ENCODE measurements at regions not wholly inside any gene's neighbourhood (a gene's known extent, or its start where the extent isn't known, plus 50 kb on each side); places are given as distances from the start of the nearest gene placed in this dataset.
"Not testable (repeated sequence)": the region's sequence is repeated elsewhere in the genome, so short reads cannot be mapped to it uniquely, and the experiment has no call there.

DNA sequence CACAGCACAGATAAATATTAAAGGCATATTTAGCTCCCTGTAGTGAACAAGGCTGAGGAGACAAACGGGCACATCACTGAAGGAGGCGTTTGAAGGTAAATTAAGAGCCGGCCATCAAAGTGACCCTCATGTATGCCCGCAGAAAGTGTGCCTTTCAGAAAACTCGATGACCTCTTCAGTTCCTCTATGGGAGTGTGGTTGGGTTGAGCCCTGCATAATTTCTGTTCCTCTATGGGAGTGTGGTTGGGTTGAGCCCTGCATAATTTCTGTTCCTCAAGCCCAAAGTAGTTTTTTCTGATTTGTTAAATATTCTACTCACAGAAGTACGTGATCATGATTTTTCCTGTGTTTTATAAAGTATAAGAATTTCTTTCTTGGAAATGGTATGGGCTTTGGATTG, 568.5 kb downstream of the TSN start:
- Histone ChIP-seq H3K4me3 (no peak overlapping the region), H3K27ac (no peak overlapping the region)

DNA sequence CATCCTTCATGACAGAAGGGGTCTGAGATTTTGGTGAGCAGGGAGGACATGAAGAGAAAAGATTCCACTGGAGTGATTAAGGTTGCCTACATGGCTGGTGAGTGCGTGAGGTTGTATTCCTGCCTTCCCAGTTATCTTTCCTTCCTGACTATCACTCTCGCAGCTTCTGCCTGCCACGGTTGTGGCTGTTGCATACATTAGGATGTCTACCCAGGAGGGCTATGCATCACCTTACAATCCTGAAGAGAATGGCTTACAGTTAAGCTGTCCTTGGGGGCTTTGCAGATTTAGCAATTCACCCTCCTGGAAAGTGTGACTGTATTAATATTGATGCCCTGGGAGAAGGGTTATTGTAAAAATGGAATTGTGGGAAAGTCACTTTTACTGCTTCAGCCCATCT, 571.0 kb downstream of the TSN start:
- no peak overlapping the region for H3K27ac ChIP-seq
- no peak overlapping the region for H3K4me3 ChIP-seq

DNA sequence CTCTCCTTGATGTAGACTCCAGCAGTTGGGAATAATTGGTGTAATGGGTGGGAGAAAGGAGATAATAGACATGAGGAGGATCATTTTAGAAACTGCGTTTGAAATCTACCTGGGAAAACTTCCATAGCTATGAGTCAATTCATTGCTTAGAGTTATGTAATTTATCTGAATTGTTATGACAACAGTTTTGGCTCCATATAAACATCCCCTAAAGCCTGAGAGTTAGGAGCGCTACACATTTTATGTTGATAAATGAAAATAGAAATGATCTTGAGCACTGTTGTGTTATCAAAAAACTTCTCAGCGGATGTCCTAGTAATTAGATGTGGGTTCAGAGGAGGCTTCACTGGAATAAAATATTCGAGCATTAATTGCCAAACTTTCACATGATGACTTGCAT, 573.4 kb downstream of the TSN start:
- H3K4me3 ChIP-seq: no peak overlapping the region

DNA sequence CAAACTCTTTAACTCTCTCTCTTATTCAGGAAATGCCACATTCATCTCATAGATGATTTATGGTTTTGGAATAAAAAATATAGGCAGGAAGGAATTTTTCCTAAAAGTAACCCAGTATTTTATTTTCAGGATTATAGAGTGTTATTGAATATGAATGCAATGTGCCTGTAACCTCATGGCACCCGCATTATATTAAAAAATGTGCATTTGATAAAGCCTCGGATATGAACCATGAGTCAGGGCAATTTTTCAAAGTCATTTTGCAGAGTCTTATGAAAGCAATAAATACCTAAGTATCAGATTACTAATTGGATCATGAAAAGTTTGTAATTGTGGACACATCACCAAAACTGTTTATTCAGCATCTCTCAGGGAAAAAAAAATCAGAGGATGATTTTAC, 573.8 kb downstream of the TSN start:
- Histone ChIP-seq H3K4me3 (no peak overlapping the region), H3K27ac (no peak overlapping the region)

More for the DNA sequence above, 573.4 kb downstream of the TSN start:
- H3K27ac ChIP-seq: no peak overlapping the region

DNA sequence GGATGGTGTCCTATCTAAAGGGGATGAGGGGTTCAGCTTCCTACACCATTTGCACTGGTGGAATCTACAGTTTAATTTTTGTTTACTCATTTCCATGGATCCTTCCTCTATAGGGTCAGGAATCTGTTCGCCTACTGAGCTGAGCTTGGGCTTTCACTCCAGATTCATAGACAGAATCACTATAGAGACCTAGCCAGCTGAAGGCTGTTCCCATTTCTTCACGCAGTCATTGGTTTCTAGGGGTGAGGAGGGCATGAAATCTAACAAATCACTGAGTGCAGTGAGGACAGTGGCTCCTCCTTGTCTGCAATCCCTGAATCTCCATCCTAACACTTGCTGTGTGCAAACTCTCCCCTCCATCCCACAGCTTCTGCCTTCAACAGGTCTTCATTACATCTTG, 578.5 kb downstream of the TSN start:
- Histone ChIP-seq H3K27ac (no peak overlapping the region), H3K4me3 (no peak overlapping the region)

DNA sequence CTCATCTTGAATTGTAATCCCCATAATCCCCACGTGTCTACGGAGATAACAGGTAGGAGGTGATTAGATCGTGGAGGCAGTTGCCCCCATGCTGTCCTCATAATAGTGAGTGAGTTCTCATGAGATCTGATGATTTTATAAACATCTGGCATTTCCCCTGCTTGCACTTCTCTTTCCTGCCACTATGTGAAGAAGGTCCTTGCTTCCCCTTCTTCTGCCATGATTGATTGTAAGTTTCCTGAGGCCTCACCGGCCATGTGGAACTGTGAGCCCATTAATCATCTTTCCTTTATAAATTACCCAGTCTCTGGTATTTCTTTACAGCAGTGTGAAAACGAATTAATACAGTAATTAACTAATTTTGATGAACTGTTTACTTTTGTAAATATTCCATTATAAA, 582.5 kb downstream of the TSN start:
- Histone ChIP-seq H3K4me3 (no peak overlapping the region), H3K27ac (no peak overlapping the region)

DNA sequence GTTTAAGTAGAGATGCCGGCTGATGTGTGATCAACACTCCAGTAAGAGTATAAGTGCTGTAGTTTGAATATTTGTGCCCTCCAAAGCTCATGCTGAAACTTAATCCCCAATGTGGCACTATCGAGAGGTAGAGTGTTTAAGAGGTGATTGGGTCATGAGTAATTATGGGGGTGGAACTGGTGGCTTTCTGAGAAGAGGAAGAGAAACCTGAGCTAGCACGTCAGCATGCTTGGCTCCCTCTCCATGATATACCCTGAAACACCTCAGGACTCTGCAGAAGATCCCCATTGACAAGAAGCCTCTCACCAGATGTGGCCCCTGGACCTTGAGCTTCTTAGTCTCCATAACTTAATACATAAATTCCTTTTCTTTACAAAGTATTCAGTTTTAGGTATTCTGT, 584.8 kb downstream of the TSN start:
- Histone ChIP-seq H3K4me3 (no peak overlapping the region), H3K27ac (no peak overlapping the region)

DNA sequence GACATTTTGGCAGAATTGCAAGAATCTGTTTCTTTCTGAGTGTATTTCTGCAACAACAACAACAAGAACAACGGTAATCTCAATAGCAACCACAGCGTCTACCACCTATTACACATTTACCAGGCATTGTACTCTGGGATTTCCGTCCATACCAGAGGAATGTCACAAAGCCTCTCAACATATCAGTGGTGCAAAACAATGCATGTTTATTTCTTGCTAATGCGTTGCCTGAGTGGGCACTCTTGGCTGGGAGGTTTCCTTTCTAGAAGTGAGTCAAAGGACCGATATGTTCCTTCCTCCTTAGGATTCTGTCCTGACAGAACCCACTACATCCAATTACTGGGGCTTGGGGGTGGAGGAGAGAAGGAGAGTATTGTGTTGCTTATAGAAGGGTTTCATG, 585.6 kb downstream of the TSN start:
- Histone ChIP-seq H3K27ac (no peak overlapping the region), H3K4me3 (no peak overlapping the region)

DNA sequence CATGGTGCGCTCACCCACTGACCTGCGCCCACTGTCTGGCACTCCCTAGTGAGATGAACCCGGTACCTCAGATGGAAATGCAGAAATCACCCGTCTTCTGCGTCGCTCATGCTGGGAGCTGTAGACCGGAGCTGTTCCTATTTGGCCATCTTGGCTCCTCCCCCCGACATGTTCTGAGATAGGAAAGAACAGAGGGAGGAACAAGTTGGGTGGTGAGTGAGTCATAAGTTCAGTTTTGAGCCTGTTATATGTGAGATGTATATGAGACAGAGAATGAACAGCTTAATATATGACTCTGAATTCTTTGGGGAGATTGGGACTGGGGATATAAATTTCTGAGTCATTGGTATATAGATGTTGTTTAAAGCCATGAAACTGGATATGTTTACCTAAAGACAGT, 596.7 kb downstream of the TSN start:
- not testable (repeated sequence) for H3K27ac ChIP-seq, H3K4me3 ChIP-seq

DNA sequence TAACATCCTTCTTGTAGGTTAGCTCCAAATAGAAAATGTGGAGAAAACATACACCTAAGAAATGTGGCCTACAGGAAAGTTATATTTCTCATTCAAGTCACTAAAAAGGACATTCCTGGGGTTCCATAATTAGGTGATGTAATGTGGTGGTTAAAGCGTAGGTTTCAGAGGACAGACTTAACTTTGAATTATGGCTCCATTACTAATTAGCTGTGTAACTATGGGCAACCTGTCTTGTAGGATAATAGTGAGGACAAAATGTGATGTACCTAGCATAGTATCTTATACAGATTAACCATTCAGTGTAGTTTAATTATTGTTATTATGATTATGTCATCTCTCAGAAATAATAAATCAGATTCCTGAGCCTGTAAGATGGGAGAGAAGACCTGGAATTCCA, 602.5 kb downstream of the TSN start:
- Histone ChIP-seq H3K27ac (no peak overlapping the region), H3K4me3 (no peak overlapping the region)

DNA sequence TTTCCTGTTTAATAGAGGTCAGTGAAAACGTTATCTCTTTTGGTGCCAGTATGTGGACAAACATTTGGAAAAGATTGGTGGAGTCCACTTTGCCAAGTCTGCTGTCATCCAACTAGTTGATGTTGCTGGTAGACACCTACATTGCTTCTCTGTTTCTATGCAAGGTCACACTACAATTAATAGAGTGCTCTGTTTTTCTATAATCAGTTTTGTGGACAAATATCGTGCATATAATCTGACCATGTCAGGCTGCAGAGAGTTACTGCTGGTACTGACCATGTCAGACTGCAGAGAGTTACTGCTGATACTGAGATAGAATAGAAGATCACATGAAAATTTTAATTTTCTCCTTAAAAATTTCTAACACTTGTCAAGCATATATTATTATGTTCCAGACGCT, 603.3 kb downstream of the TSN start:
- Histone ChIP-seq H3K27ac (no peak overlapping the region), H3K4me3 (no peak overlapping the region)

DNA sequence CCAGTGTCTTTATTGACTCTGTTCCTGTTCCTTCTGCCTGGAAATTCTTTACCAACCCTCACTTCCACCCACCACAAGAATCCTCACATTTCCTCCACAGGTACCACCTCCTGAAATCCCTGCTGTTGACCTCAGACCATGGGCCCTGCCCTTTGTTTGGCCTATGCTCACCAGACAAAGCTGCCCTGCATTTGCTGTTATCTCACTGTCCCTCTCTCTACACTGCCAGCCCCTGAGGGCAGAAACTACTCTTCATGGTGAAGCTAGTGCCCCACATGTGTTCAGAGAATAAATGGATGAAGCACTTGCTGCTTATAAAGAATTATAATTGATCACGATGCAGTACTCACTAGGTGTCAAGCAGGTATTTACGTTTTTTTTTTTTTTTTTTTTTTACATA, 608.4 kb downstream of the TSN start:
- Histone ChIP-seq H3K4me3 (no peak overlapping the region), H3K27ac (no peak overlapping the region)

DNA sequence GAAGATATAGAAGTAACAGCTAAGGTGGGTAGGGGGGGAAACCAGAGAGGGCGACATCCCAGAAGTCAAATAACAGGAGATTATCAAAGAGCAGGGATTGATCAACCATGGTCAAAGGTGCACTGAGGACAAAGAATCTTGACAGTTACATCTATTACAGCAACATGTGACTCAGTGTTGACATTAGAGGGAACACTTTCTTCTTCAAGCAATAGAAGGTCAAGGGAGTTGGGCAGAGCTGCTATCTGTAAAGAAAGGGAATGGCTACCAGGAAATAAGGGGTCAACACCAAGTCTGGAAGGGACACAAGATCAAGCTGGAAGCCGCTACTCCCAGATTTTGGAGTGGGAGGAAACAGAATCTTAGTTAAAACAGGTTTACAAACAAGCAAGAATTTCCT, 611.0 kb downstream of the TSN start:
- Histone ChIP-seq H3K27ac (no peak overlapping the region), H3K4me3 (no peak overlapping the region)

DNA sequence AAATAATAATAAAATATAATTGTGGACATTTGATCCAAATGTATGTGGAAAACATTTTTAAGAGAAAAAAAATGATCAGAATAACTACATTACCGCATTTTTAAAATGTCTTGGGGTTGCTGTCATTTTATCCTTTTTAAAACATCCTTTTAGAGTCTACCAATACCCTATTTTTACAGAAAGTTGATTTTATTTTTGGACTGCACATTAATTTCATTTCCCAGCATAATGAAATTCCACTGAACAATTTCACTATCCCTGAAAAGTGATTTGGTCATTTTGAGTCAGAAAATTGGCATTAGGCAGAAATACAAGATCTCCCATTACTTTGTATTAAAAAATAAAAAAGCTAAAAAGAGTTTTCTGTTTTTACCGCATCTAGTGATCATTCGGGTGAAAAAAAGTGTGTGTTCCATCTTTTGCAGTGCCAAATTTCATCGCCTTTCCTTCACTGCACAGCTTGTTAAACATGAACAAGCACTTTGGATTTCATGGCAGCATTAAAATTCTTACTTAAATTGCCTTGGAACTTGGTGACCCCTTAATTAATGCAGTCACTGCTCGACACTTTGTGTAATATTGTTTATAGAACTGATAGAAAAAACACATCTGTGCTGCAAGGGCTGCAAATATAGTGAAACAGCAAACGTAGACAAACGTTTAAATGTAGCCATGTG, 611.7 kb downstream of the TSN start:
- no peak overlapping the region for H3K4me3 ChIP-seq
- no peak overlapping the region for H3K27ac ChIP-seq

DNA sequence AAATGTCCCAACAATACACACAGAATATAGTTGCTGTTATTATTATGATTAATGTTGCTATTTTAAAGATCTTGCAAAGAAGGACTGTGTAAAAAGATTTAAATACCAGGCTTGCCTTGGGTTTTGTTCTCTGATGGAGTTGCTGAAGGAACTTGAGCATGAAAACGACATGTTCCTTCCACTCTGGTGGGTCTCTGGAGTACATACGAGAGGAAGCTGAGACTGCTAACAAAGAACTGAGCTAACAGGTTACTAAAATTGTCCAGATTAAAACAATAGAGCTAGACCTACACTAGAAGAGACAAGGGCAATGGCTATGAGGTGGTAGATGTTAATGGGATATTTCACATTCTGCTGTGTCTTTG, 612.2 kb downstream of the TSN start:
- Histone ChIP-seq H3K27ac (no peak overlapping the region), H3K4me3 (no peak overlapping the region)

DNA sequence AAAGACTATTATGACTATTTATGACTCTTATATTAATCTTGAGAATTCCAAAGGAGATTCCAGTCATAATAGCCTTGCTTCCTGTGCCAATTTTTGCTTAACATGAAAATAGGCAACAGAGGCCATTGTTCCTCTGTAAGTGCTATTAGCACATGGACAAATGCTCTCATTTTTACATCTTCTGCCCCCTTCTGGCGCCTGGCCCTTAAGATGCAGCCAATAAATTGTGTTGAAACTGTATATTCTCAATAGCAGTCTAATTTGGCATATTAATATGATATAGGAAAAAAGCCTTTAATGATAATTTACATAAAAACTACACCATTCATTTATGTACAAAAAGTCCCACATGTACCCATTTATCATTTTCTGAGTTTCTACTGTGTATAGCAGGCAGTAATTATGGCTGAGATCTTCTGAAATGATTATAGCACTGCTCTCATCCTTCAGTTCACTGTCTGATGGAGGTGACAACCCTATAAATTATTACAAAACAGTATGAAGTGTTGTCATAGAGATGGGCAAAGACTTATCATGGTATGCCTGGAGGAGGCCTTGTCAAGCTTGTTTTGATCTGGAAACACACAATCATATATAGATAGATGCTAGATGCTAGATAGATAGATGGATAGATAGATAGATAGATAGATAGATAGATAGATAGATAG, 613.3 kb downstream of the TSN start:
- Histone ChIP-seq H3K27ac (no peak overlapping the region), H3K4me3 (no peak overlapping the region)

DNA sequence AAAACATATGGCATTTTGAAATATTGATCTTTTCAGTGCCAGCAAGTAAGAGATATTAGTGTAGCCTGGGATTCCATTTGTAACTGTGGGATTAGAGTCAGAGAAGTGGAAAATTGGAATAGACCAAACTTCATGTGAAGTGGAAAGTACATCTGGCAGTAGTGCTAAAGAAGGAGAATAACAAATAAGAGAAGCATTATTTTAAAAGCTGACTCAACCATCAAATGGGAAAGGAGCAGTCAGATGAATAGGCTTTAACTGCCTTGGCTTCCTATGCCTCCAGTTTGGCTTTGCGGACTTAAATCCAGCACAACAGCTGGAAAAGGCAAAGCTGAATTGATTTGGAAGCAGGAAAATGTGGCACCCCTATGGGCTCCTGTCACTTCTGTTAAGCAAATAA, 623.1 kb downstream of the TSN start:
- H3K27ac ChIP-seq: no peak overlapping the region

DNA sequence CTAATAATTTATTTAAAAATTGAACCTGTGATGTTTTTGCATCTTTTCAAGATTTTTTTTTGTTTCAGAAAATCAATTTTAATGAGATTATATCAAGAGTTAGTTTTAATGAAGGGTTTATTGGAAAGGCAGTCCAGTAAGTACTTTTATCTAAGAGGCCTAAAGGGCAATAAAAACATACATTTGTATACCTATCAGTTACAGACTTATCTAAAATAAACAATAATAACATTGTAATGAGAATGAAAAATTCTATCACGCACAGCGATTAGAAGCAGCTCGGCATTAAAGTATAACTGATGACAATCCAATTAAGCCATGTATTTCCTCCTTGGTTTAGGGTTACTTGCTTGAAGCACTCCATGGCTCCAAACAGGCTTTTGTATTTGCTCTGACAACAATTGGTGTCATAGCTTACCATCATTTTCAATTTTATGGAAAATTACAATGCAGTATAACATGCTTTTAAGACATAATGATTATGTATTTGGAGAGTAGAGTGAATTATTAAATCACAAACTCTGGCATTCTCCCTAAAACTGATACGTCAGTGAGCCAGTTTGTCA, 629.4 kb downstream of the TSN start:
- Histone ChIP-seq H3K4me3 (no peak overlapping the region), H3K27ac (no peak overlapping the region)

More for the DNA sequence above, 623.1 kb downstream of the TSN start:
- no peak overlapping the region for H3K4me3 ChIP-seq

DNA sequence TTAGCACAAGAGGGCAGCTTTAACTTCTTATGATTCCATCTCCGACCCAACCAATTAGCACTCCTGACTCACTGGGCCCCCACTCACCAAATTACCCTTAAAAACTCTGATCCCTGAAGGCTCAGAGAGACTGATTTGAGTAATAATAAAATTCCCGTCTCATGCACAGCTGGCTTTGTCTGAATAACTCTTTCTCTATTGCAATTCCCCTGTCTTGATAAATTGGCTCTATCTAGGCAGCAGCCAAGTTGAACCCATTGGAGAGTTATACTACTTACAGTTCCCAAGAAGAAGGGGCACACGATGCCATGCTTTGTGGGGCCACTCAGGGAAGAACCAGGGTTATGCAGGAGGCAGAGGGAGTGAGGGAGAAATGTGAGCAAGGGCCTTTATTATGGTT, 632.8 kb downstream of the TSN start:
- Histone ChIP-seq H3K27ac (no peak overlapping the region), H3K4me3 (no peak overlapping the region)

DNA sequence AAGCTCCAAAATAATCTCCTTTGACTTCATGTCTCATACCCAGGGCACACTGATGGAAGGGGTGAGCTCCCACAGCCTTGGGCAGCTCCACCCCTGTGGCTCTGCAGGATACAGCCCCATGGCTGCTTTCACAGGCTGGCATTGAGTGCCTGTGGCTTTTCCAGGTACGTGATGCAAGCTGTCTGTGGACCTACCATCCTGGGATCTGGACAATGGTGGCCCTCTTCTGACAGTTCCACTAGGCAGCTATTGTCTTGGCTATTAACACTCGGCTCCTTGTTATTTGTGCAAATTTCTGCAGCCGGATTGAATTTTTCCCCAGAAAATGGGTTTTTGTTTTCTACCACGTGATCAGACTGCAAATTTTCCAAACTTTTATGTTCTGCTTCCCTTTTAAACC, 634.2 kb downstream of the TSN start:
- H3K4me3 ChIP-seq: no peak overlapping the region
- no peak overlapping the region for H3K27ac ChIP-seq

DNA sequence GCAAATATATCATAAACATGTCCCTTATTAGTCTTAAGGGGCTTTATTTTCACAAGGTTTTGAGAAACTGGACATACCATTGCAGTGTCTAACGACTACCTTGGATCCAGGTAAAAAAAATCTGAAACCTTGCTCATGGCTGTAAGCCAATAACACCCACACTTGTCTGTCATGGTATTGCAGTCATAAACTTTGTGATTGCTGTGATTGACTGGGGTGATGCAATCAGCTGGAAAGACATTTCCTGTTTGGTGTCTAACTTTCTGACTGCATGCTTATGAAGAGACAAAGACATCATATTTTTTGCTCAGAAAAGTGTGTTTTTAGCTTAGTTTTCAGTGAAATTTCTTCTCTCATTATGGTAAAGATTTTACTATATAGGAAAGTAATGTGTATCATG, 635.0 kb downstream of the TSN start:
- Histone ChIP-seq H3K27ac (no peak overlapping the region), H3K4me3 (no peak overlapping the region)

DNA sequence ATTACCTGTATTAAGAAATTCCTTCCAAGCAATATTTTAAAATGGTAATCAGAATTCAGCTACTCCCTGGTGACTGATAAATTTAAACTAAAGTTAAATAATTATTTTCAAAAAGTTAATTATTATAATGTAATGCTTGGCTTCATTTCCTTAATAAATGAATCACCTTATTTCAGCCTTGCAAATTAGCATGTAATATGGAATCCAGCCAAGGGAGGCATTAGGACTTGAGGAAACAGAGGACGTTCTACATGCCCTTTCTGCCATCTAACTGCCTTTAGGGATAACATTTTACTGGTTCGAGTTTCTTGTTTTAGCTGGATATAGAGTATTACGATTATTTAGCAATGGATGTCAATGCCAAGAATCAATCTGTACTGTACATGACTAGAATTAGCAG, 636.3 kb downstream of the TSN start:
- no peak overlapping the region for H3K27ac ChIP-seq
- H3K4me3 ChIP-seq: no peak overlapping the region
